HG03108 (cell line): ENCODE measurements at regions not wholly inside any gene's neighbourhood (a gene's known extent, or its start where the extent isn't known, plus 50 kb on each side); places are given as distances from the start of the nearest gene placed in this dataset.

Experiments
- ATAC-seq: cut with Tn5 transposase; IDR thresholded peaks from one replicate; pipeline ENCODE4 v1.9.1; 2021; ENCODE audit warnings: moderate library complexity; ENCODE audit not compliant: unreplicated experiment

- no peak for ATAC-seq
Observed at GRCh38 chr18:37958499-37958898, 392.9 kb upstream of the CELF4 start.

- no peak for ATAC-seq
Observed at GRCh38 chr18:37956902-37957301, 391.3 kb upstream of the CELF4 start.

GRCh38 chr18:37956020-37956419 lies 390.4 kb upstream of the CELF4 start:
- no peak for ATAC-seq

- no peak for ATAC-seq
Observed at GRCh38 chr18:37955201-37955600, 389.6 kb upstream of the CELF4 start.

GRCh38 chr18:37953876-37954275 lies 388.3 kb upstream of the CELF4 start:
- no peak for ATAC-seq

GRCh38 chr18:37948471-37948870 lies 382.9 kb upstream of the CELF4 start:
- no peak for ATAC-seq

GRCh38 chr18:37946324-37946723 lies 380.7 kb upstream of the CELF4 start:
- ATAC-seq, result no peak

- ATAC-seq, result no peak
Observed at GRCh38 chr18:37944700-37945270, 379.2 kb upstream of the CELF4 start.

GRCh38 chr18:37937287-37937686 lies 371.7 kb upstream of the CELF4 start:
- ATAC-seq, result no peak

- no peak for ATAC-seq
Observed at GRCh38 chr18:37935086-37935485, 369.5 kb upstream of the CELF4 start.

GRCh38 chr18:37930640-37931039 lies 365.0 kb upstream of the CELF4 start:
- ATAC-seq, result no peak

- no peak for ATAC-seq
Observed at GRCh38 chr18:37922162-37922561, 356.6 kb upstream of the CELF4 start.

- ATAC-seq, result no peak
Observed at GRCh38 chr18:37920865-37921264, 355.3 kb upstream of the CELF4 start.

- no peak for ATAC-seq
Observed at GRCh38 chr18:37913051-37913450, 347.5 kb upstream of the CELF4 start.

- ATAC-seq, result no peak
Observed at GRCh38 chr18:37902344-37902743, 336.7 kb upstream of the CELF4 start.

GRCh38 chr18:37900326-37900725 lies 334.7 kb upstream of the CELF4 start:
- no peak for ATAC-seq

- no peak for ATAC-seq
Observed at GRCh38 chr18:37889963-37890362, 324.4 kb upstream of the CELF4 start.

GRCh38 chr18:37874721-37875120 lies 309.1 kb upstream of the CELF4 start:
- no peak for ATAC-seq

- no peak for ATAC-seq
Observed at GRCh38 chr18:37873416-37873815, 307.8 kb upstream of the CELF4 start.

GRCh38 chr18:37872562-37872961 lies 307.0 kb upstream of the CELF4 start:
- no peak for ATAC-seq

- ATAC-seq, result no peak
Observed at GRCh38 chr18:37871561-37871960, 306.0 kb upstream of the CELF4 start.

GRCh38 chr18:37869051-37869450 lies 303.5 kb upstream of the CELF4 start:
- no peak for ATAC-seq

GRCh38 chr18:37864122-37864521 lies 298.5 kb upstream of the CELF4 start:
- no peak for ATAC-seq

- no peak for ATAC-seq
Observed at GRCh38 chr18:37861981-37862380, 296.4 kb upstream of the CELF4 start.
